GM18519 (cell line): ENCODE measurements at regions not wholly inside any gene's neighbourhood (a gene's known extent, or its start where the extent isn't known, plus 50 kb on each side); places are given as distances from the start of the nearest gene placed in this dataset.

Experiments used
- ATAC-seq: cut with Tn5 transposase; IDR thresholded peaks from one replicate; pipeline ENCODE4 v1.9.1; 2021; ENCODE audit warnings: mild to moderate bottlenecking, moderate library complexity; ENCODE audit not compliant: unreplicated experiment, low FRiP score

GRCh38 chr16:85556456-85557082, 56.6 kb upstream of the GSE1 start:
- ATAC-seq: no peak

- ATAC-seq: no peak
These were observed 55.8 kb upstream of the GSE1 start for GRCh38 chr16:85557083-85557970.

- ATAC-seq: no peak
These were observed 55.0 kb upstream of the GSE1 start for GRCh38 chr16:85557971-85558657.

GRCh38 chr16:85560932-85561247, 52.2 kb upstream of the GSE1 start:
- ATAC-seq: no peak

GRCh38 chr16:85561248-85562092, 51.7 kb upstream of the GSE1 start:
- ATAC-seq: no peak

- ATAC-seq: no peak
These were observed 50.9 kb upstream of the GSE1 start for GRCh38 chr16:85562093-85562786.

GRCh38 chr16:85563034-85563433, 50.1 kb upstream of the GSE1 start:
- ATAC-seq: no peak
